Testis (tissue), 2 donors: ENCODE measurements at regions not wholly inside any gene's neighbourhood (a gene's known extent, or its start where the extent isn't known, plus 50 kb on each side); places are given as distances from the start of the nearest gene placed in this dataset.

Experiments used
- CTCF ChIP-seq, 3 experiments: fragments of 450-650 bp in 2 of 3; fragments of 200-600 bp in 1 of 3; sonication (generic) in 1 of 3; IDR thresholded peaks; one replicate each; pipeline ENCODE4 v1.5.1; 2016 to 2019; ENCODE audit warnings: antibody characterized with exemption in 3 of 3, mild to moderate bottlenecking in 2 of 3, moderate library complexity in 1 of 3
- POLR2A ChIP-seq: fragments of 450-650 bp; IDR thresholded peaks from one replicate; pipeline ENCODE4 v1.6.1; 2017; ENCODE audit warnings: antibody characterized with exemption, mild to moderate bottlenecking, moderate library complexity

- TF ChIP-seq CTCF (IDR thresholded peaks at IDR 0.05) (no peak), POLR2A (no peak)
Measured at GRCh38 chrX:44456685-44457084, 86.0 kb downstream of the FUNDC1 start.
